BLaER1 treated with 17β-estradiol and CSF1 and Interleukin-3, amounts not matched to agents 10 nM and 100 nM (cell line): ENCODE measurements at regions not wholly inside any gene's neighbourhood (a gene's known extent, or its start where the extent isn't known, plus 50 kb on each side); places are given as distances from the start of the nearest gene placed in this dataset.
A peak's percentile ranks its signal among the peaks of the same experiment; 100 is the strongest.

ENCODE experiments used
- H3K27ac ChIP-seq, 11 experiments: shearing (Covaris generic); formaldehyde crosslinking; 2 replicates each; pipeline ENCODE4 v1.8.1; 2022
- H3K27me3 ChIP-seq, 11 experiments: shearing (Covaris generic); formaldehyde crosslinking; 2 replicates each; pipeline ENCODE4 v1.8.1; 2022
- H3K36me3 ChIP-seq, 11 experiments: shearing (Covaris generic); formaldehyde crosslinking; 2 replicates each; pipeline ENCODE4 v1.8.1; 2022
- H3K4me1 ChIP-seq, 10 experiments: shearing (Covaris generic); formaldehyde crosslinking; 2 replicates each; pipeline ENCODE4 v1.8.1; 2022
- H3K4me2 ChIP-seq, 11 experiments: shearing (Covaris generic); formaldehyde crosslinking; 2 replicates each; pipeline ENCODE4 v1.8.1; 2022
- H3K4me3 ChIP-seq, 10 experiments: shearing (Covaris generic); formaldehyde crosslinking; 2 replicates each; pipeline ENCODE4 v1.8.1; 2022
- H3K9ac ChIP-seq, 11 experiments: shearing (Covaris generic); formaldehyde crosslinking; 2 replicates each; pipeline ENCODE4 v1.8.1; 2022
- H3K9me3 ChIP-seq, 11 experiments: shearing (Covaris generic); formaldehyde crosslinking; replicated peaks in 1 of 11; 2 replicates each; pipeline ENCODE4 v1.8.1; 2022
- H4K20me1 ChIP-seq, 11 experiments: shearing (Covaris generic); formaldehyde crosslinking; 2 replicates each; pipeline ENCODE4 v1.8.1; 2022
- Cebpa-rat ChIP-seq, 11 experiments: shearing (Covaris generic); IDR thresholded peaks; 2 replicates each; pipeline ENCODE4 v1.8.1; 2022

GRCh38 chr6:22218410-22218809 lies 78.4 kb downstream of the PRL start:
- Histone ChIP-seq H3K9ac (no peak overlapping the region), H3K9me3 (no peaks in the 10 kb centered on the region), H3K27ac (no peak overlapping the region), H3K4me2 (no peak overlapping the region), H3K27me3 (no peaks in the 10 kb centered on the region), H3K36me3 (no peaks in the 10 kb centered on the region), H3K4me1 (peaks cover 0 to 11% (median 7%) of the 10 kb centered on the region in 10 experiments; a peak in 12 of 20 replicates), H4K20me1 (no peaks in the 10 kb centered on the region), H3K4me3 (no peak overlapping the region)
- no peak for TF ChIP-seq Cebpa-rat (IDR thresholded peaks at IDR 0.05)

- H3K27me3 ChIP-seq, result no peaks in the 10 kb centered on the region
- no peak for TF ChIP-seq Cebpa-rat (IDR thresholded peaks at IDR 0.05)
- no peak overlapping the region for H3K4me3 ChIP-seq
- no peaks in the 10 kb centered on the region for H3K36me3 ChIP-seq
- no peaks in the 10 kb centered on the region for H4K20me1 ChIP-seq
- no peaks in the 10 kb centered on the region for H3K9me3 ChIP-seq
- no peak overlapping the region for H3K4me2 ChIP-seq
- H3K27ac ChIP-seq, result no peak overlapping the region
- H3K4me1 ChIP-seq, result no peaks in the 10 kb centered on the region
- H3K9ac ChIP-seq, result no peak overlapping the region
These were observed 76.9 kb downstream of the PRL start for GRCh38 chr6:22219925-22220324.

GRCh38 chr6:22221211-22221610 lies 75.6 kb downstream of the PRL start:
- H3K36me3 ChIP-seq, result no peaks in the 10 kb centered on the region
- H3K4me3 ChIP-seq, result no peak overlapping the region
- no peak overlapping the region for H3K9ac ChIP-seq
- no peaks in the 10 kb centered on the region for H3K9me3 ChIP-seq
- H3K4me1 ChIP-seq, result no peaks in the 10 kb centered on the region
- no peaks in the 10 kb centered on the region for H3K27me3 ChIP-seq
- H4K20me1 ChIP-seq, result no peaks in the 10 kb centered on the region
- H3K27ac ChIP-seq, result no peak overlapping the region
- TF ChIP-seq Cebpa-rat (IDR thresholded peaks at IDR 0.05), result no peak
- H3K4me2 ChIP-seq, result no peak overlapping the region

- H3K9ac ChIP-seq, result no peak overlapping the region
- H3K4me3 ChIP-seq, result no peak overlapping the region
- H3K27ac ChIP-seq, result no peak overlapping the region
These were observed 75.2 kb downstream of the PRL start for GRCh38 chr6:22221630-22222029.

GRCh38 chr6:22222469-22222868 lies 74.4 kb downstream of the PRL start:
- no peaks in the 10 kb centered on the region for H3K9me3 ChIP-seq
- H3K4me2 ChIP-seq, result no peak overlapping the region
- H3K36me3 ChIP-seq, result no peaks in the 10 kb centered on the region
- no peak overlapping the region for H3K4me3 ChIP-seq
- no peak overlapping the region for H3K9ac ChIP-seq
- TF ChIP-seq Cebpa-rat (IDR thresholded peaks at IDR 0.05), result no peak
- H4K20me1 ChIP-seq, result no peaks in the 10 kb centered on the region
- no peak overlapping the region for H3K27ac ChIP-seq
- no peaks in the 10 kb centered on the region for H3K27me3 ChIP-seq
- no peaks in the 10 kb centered on the region for H3K4me1 ChIP-seq

More at GRCh38 chr6:22221630-22222029, 75.2 kb downstream of the PRL start:
- Histone ChIP-seq H4K20me1 (no peaks in the 10 kb centered on the region), H3K4me1 (no peaks in the 10 kb centered on the region), H3K36me3 (no peaks in the 10 kb centered on the region), H3K9me3 (no peaks in the 10 kb centered on the region), H3K4me2 (no peak overlapping the region), H3K27me3 (no peaks in the 10 kb centered on the region)
- no peak for TF ChIP-seq Cebpa-rat (IDR thresholded peaks at IDR 0.05)

GRCh38 chr6:22227824-22228610 lies 68.8 kb downstream of the PRL start:
- H3K9ac ChIP-seq, result no peak overlapping the region
- H3K27ac ChIP-seq, result no peak overlapping the region
- TF ChIP-seq Cebpa-rat (IDR thresholded peaks at IDR 0.05), result no peak
- H3K4me1 ChIP-seq, result 0 out of 20 replicates have a peak, but pooled peaks cover 0 to 4% (median 0%) of the 10 kb centered on the region in 10 experiments
- peak overlapping the region in 2 of 11 experiments; percentile 8 to 12; a peak in 2 of 22 replicates for H3K4me2 ChIP-seq
- H4K20me1 ChIP-seq, result no peaks in the 10 kb centered on the region
- no peaks in the 10 kb centered on the region for H3K27me3 ChIP-seq
- no peaks in the 10 kb centered on the region for H3K9me3 ChIP-seq
- no peak overlapping the region for H3K4me3 ChIP-seq
- H3K36me3 ChIP-seq, result no peaks in the 10 kb centered on the region

GRCh38 chr6:22231050-22231449 lies 65.8 kb downstream of the PRL start:
- Histone ChIP-seq H3K4me1 (0 out of 20 replicates have a peak, but pooled peaks cover 0 to 4% (median 0%) of the 10 kb centered on the region in 10 experiments), H3K27me3 (no peaks in the 10 kb centered on the region), H3K9ac (no peak overlapping the region), H3K36me3 (no peaks in the 10 kb centered on the region), H4K20me1 (no peaks in the 10 kb centered on the region), H3K27ac (no peak overlapping the region), H3K4me3 (no peak overlapping the region), H3K9me3 (peaks cover 0 to 12% (median 2%) of the 10 kb centered on the region in 11 experiments; a peak in 7 of 22 replicates), H3K4me2 (no peak overlapping the region)
- TF ChIP-seq Cebpa-rat (IDR thresholded peaks at IDR 0.05), result no peak

GRCh38 chr6:22231616-22232015 lies 65.2 kb downstream of the PRL start:
- no peak overlapping the region for H3K27ac ChIP-seq
- TF ChIP-seq Cebpa-rat (IDR thresholded peaks at IDR 0.05), result no peak
- H3K27me3 ChIP-seq, result no peaks in the 10 kb centered on the region

GRCh38 chr6:22236626-22237414 lies 60.0 kb downstream of the PRL start:
- Histone ChIP-seq H3K4me2 (no peak overlapping the region), H3K9ac (no peak overlapping the region), H3K4me3 (no peak overlapping the region), H3K36me3 (no peaks in the 10 kb centered on the region), H3K27ac (no peak overlapping the region), H3K27me3 (no peaks in the 10 kb centered on the region), H4K20me1 (no peaks in the 10 kb centered on the region), H3K4me1 (no peaks in the 10 kb centered on the region), H3K9me3 (peaks cover 0 to 22% (median 5%) of the 10 kb centered on the region in 11 experiments; a peak in 10 of 22 replicates)
- no peak for TF ChIP-seq Cebpa-rat (IDR thresholded peaks at IDR 0.05)

More at GRCh38 chr6:22231616-22232015, 65.2 kb downstream of the PRL start:
- H3K4me1 ChIP-seq, result 0 out of 20 replicates have a peak, but pooled peaks cover 0 to 4% (median 0%) of the 10 kb centered on the region in 10 experiments
- H3K36me3 ChIP-seq, result no peaks in the 10 kb centered on the region
- H3K4me2 ChIP-seq, result no peak overlapping the region
- H3K4me3 ChIP-seq, result no peak overlapping the region
- H3K9ac ChIP-seq, result no peak overlapping the region
- peaks cover 0 to 18% (median 5%) of the 10 kb centered on the region in 11 experiments; a peak in 9 of 22 replicates for H3K9me3 ChIP-seq
- no peaks in the 10 kb centered on the region for H4K20me1 ChIP-seq
